Stimulated activated naive CD8-positive, alpha-beta T cell treated with anti-CD3 and anti-CD28 coated beads, Interleukin-15, amount 100 ng/mL, for 72 hours (primary cell): ENCODE measurements at regions not wholly inside any gene's neighbourhood (a gene's known extent, or its start where the extent isn't known, plus 50 kb on each side); places are given as distances from the start of the nearest gene placed in this dataset.
A peak's percentile ranks its signal among the peaks of the same experiment; 100 is the strongest.

Experiments used
- ATAC-seq: fragments of 150-1000 bp; cut with Tn5 transposase; 2 replicates; pipeline ENCODE4 v1.10.0; 2021; ENCODE audit warnings: mild to moderate bottlenecking, moderate library complexity
- DNase-seq, 2 donors: peaks; one replicate each; pipeline ENCODE4 v3.0.0; 2021 to 2022
- H3K27ac Mint-ChIP-seq, 2 donors: one replicate each; pipeline ENCODE4 v1.8.0; 2022; ENCODE audit warnings: mild to moderate bottlenecking in 2 of 2, mixed read lengths in 2 of 2, moderate library complexity in 2 of 2
- H3K27me3 Mint-ChIP-seq: one replicate; pipeline ENCODE4 v1.8.0; 2022; ENCODE audit warnings: mixed read lengths
- H3K4me1 Mint-ChIP-seq: one replicate; pipeline ENCODE4 v1.8.0; 2022; ENCODE audit warnings: mild to moderate bottlenecking, mixed read lengths
- H3K4me3 Mint-ChIP-seq, 2 donors: one replicate each; pipeline ENCODE4 v1.8.0; 2022; ENCODE audit warnings: mild to moderate bottlenecking in 2 of 2, mixed read lengths in 2 of 2, moderate library complexity in 1 of 2
- H3K9me3 Mint-ChIP-seq, 2 donors: one replicate each; pipeline ENCODE4 v1.8.0; 2022; ENCODE audit warnings: mixed read lengths in 2 of 2

- no peak overlapping the region for H3K27ac Mint-ChIP-seq
- no peak for ATAC-seq
Measured at GRCh38 chr10:88045656-88046415, 182.4 kb downstream of the PTEN start.

GRCh38 chr10:88047579-88047978 lies 184.2 kb downstream of the PTEN start:
- ATAC-seq (no peak), DNase-seq (no peak)
- Mint-ChIP-seq H3K4me1 (peaks cover 10% of the 10 kb centered on the region), H3K9me3 (peaks cover 7 to 13% of the 10 kb centered on the region in 2 donors), H3K27me3 (peaks cover 11% of the 10 kb centered on the region), H3K27ac (no peak overlapping the region), H3K4me3 (no peak overlapping the region)

More at GRCh38 chr10:88045656-88046415, 182.4 kb downstream of the PTEN start:
- Mint-ChIP-seq H3K9me3 (peaks cover 7 to 13% of the 10 kb centered on the region in 2 donors), H3K4me1 (peaks cover 10% of the 10 kb centered on the region), H3K27me3 (peaks cover 11% of the 10 kb centered on the region), H3K4me3 (no peak overlapping the region)
- no peak for DNase-seq

- no peak for DNase-seq
- Mint-ChIP-seq H3K4me1 (peaks cover 10% of the 10 kb centered on the region), H3K4me3 (no peak overlapping the region), H3K9me3 (peaks cover 7 to 13% of the 10 kb centered on the region in 2 donors), H3K27me3 (peaks cover 11% of the 10 kb centered on the region), H3K27ac (peak overlapping the region in 1 of 2 donors; percentile 2)
- ATAC-seq, result no peak
Measured at GRCh38 chr10:88048312-88048711, 184.9 kb downstream of the PTEN start.

GRCh38 chr10:88049204-88049603 lies 185.8 kb downstream of the PTEN start:
- Mint-ChIP-seq H3K27me3 (peaks cover 11% of the 10 kb centered on the region), H3K9me3 (peaks cover 7 to 13% of the 10 kb centered on the region in 2 donors), H3K27ac (no peak overlapping the region)

GRCh38 chr10:88057720-88058119 lies 194.3 kb downstream of the PTEN start:
- DNase-seq (no peak), ATAC-seq (no peak)
- Mint-ChIP-seq H3K9me3 (peaks cover 8 to 10% of the 10 kb centered on the region in 2 donors), H3K27ac (no peak overlapping the region), H3K4me3 (no peak overlapping the region), H3K4me1 (peaks cover 13% of the 10 kb centered on the region), H3K27me3 (no peaks in the 10 kb centered on the region)

More at GRCh38 chr10:88049204-88049603, 185.8 kb downstream of the PTEN start:
- Mint-ChIP-seq H3K4me1 (peaks cover 10% of the 10 kb centered on the region), H3K4me3 (no peak overlapping the region)
- ATAC-seq (no peak), DNase-seq (no peak)

GRCh38 chr10:88058750-88059149 lies 195.3 kb downstream of the PTEN start:
- Mint-ChIP-seq H3K4me1 (peaks cover 23% of the 10 kb centered on the region), H3K27ac (no peak overlapping the region), H3K4me3 (no peak overlapping the region), H3K9me3 (peaks cover 8 to 10% of the 10 kb centered on the region in 2 donors), H3K27me3 (no peaks in the 10 kb centered on the region)
- DNase-seq, result no peak
- no peak for ATAC-seq

GRCh38 chr10:88059190-88059589 lies 195.8 kb downstream of the PTEN start:
- H3K9me3 Mint-ChIP-seq, result peaks cover 8 to 10% of the 10 kb centered on the region in 2 donors
- no peak overlapping the region for H3K4me3 Mint-ChIP-seq
- H3K27me3 Mint-ChIP-seq, result no peaks in the 10 kb centered on the region
- H3K27ac Mint-ChIP-seq, result no peak overlapping the region
- DNase-seq (no peak), ATAC-seq (no peak)
- H3K4me1 Mint-ChIP-seq, result peaks cover 26% of the 10 kb centered on the region

GRCh38 chr10:88060762-88061161 lies 197.3 kb downstream of the PTEN start:
- no peak overlapping the region for H3K4me3 Mint-ChIP-seq
- peak in 1 of 2 donors; percentile 12 for DNase-seq
- H3K4me1 Mint-ChIP-seq, result peaks cover 42% of the 10 kb centered on the region
- peak; percentile 27 for ATAC-seq
- H3K27ac Mint-ChIP-seq, result no peak overlapping the region
- H3K9me3 Mint-ChIP-seq, result peaks cover 8 to 10% of the 10 kb centered on the region in 2 donors
- H3K27me3 Mint-ChIP-seq, result no peaks in the 10 kb centered on the region

GRCh38 chr10:88062385-88062784 lies 199.0 kb downstream of the PTEN start:
- Mint-ChIP-seq H3K4me1 (peaks cover 58% of the 10 kb centered on the region), H3K27me3 (no peaks in the 10 kb centered on the region), H3K9me3 (peaks cover 8 to 10% of the 10 kb centered on the region in 2 donors), H3K27ac (no peak overlapping the region), H3K4me3 (no peak overlapping the region)
- no peak for ATAC-seq
- DNase-seq, result no peak

- H3K27ac Mint-ChIP-seq, result no peak overlapping the region
- H3K9me3 Mint-ChIP-seq, result peaks cover 8 to 10% of the 10 kb centered on the region in 2 donors
- no peak for ATAC-seq
- H3K4me1 Mint-ChIP-seq, result peaks cover 63% of the 10 kb centered on the region
- H3K27me3 Mint-ChIP-seq, result no peaks in the 10 kb centered on the region
- DNase-seq, result no peak
- H3K4me3 Mint-ChIP-seq, result no peak overlapping the region
Measured at GRCh38 chr10:88062798-88063472, 199.5 kb downstream of the PTEN start.

- no peak overlapping the region for H3K4me3 Mint-ChIP-seq
- DNase-seq, result no peak
- H3K4me1 Mint-ChIP-seq, result peaks cover 63% of the 10 kb centered on the region
- H3K27me3 Mint-ChIP-seq, result no peaks in the 10 kb centered on the region
- no peak for ATAC-seq
- no peak overlapping the region for H3K27ac Mint-ChIP-seq
- peaks cover 8 to 10% of the 10 kb centered on the region in 2 donors for H3K9me3 Mint-ChIP-seq
Measured at GRCh38 chr10:88063861-88064557, 200.6 kb downstream of the PTEN start.

- Mint-ChIP-seq H3K4me3 (peak overlapping the region in 1 of 2 donors; percentile 44), H3K27ac (peak overlapping the region in 1 of 2 donors; percentile 50), H3K9me3 (peaks cover 8 to 10% of the 10 kb centered on the region in 2 donors), H3K27me3 (no peaks in the 10 kb centered on the region), H3K4me1 (peaks cover 63% of the 10 kb centered on the region)
- ATAC-seq (peak; percentile 52), DNase-seq (peak in 1 of 2 donors; percentile 21)
Measured at GRCh38 chr10:88064608-88065382, 201.4 kb downstream of the PTEN start.

- Mint-ChIP-seq H3K4me1 (peaks cover 56% of the 10 kb centered on the region), H3K27ac (peak overlapping the region; percentile 50 to 54), H3K9me3 (peaks cover 5% of the 10 kb centered on the region in 2 donors), H3K4me3 (peak overlapping the region in 1 of 2 donors; percentile 44), H3K27me3 (no peaks in the 10 kb centered on the region)
- DNase-seq, result peak in 1 of 2 donors; percentile 47
- ATAC-seq, result peak; percentile 86
Measured at GRCh38 chr10:88065383-88066049, 202.1 kb downstream of the PTEN start.

- Mint-ChIP-seq H3K4me3 (peak overlapping the region; percentile 24 to 43), H3K27ac (no peak overlapping the region)
- no peak for ATAC-seq
Measured at GRCh38 chr10:88066319-88066718, 202.9 kb downstream of the PTEN start.

More at GRCh38 chr10:88066319-88066718, 202.9 kb downstream of the PTEN start:
- peaks cover 50% of the 10 kb centered on the region for H3K4me1 Mint-ChIP-seq
- H3K27me3 Mint-ChIP-seq, result no peaks in the 10 kb centered on the region
- no peak for DNase-seq
- no peaks in the 10 kb centered on the region for H3K9me3 Mint-ChIP-seq
